Chondrocyte (in vitro differentiated cells): ENCODE measurements at regions not wholly inside any gene's neighbourhood (a gene's known extent, or its start where the extent isn't known, plus 50 kb on each side); places are given as distances from the start of the nearest gene placed in this dataset.

Source experiments
- DNase-seq: peaks from one replicate; pipeline ENCODE4 v3.0.0; 2021; ENCODE audit warnings: mixed read lengths, low spot score
- H3K27ac Mint-ChIP-seq: one replicate; pipeline ENCODE4 v1.8.0; 2021; ENCODE audit warnings: mild to moderate bottlenecking, moderate library complexity, mixed read lengths; ENCODE audit not compliant: unreplicated experiment
- H3K27me3 Mint-ChIP-seq: 2 replicates; pipeline ENCODE4 v1.8.0; 2021; ENCODE audit warnings: low read depth, mixed read lengths
- H3K36me3 Mint-ChIP-seq: 2 replicates; pipeline ENCODE4 v1.8.0; 2021; ENCODE audit warnings: low read depth, mixed read lengths
- H3K4me1 Mint-ChIP-seq: 2 replicates; pipeline ENCODE4 v1.8.0; 2021; ENCODE audit warnings: low read depth, mild to moderate bottlenecking, mixed read lengths
- H3K4me3 Mint-ChIP-seq: one replicate; pipeline ENCODE4 v1.8.0; 2021; ENCODE audit warnings: mild to moderate bottlenecking, moderate library complexity, mixed read lengths; ENCODE audit not compliant: unreplicated experiment
- H3K9me3 Mint-ChIP-seq: 2 replicates; pipeline ENCODE4 v1.8.0; 2021; ENCODE audit warnings: low read depth, mixed read lengths
- CTCF ChIP-seq: fragments of 200-600 bp; sonication (generic); IDR thresholded peaks from 2 replicates; pipeline ENCODE4 v1.5.0; 2021; ENCODE audit warnings: antibody characterized with exemption, mild to moderate bottlenecking, moderate library complexity

GRCh38 chr9:105950894-105951293 is 256.6 kb downstream of the TMEM38B start:
- Mint-ChIP-seq H3K36me3 (peaks cover 24% of the 10 kb centered on the region), H3K9me3 (peaks cover 36% of the 10 kb centered on the region), H3K4me3 (no peak overlapping the region), H3K27me3 (no peaks in the 10 kb centered on the region), H3K4me1 (no peaks in the 10 kb centered on the region), H3K27ac (no peak overlapping the region)
- DNase-seq, result peak; percentile 24
- TF ChIP-seq CTCF, result no peak

- Mint-ChIP-seq H3K36me3 (no peaks in the 10 kb centered on the region), H3K4me3 (no peak overlapping the region), H3K27me3 (no peaks in the 10 kb centered on the region), H3K27ac (no peak overlapping the region), H3K4me1 (peaks cover 7% of the 10 kb centered on the region), H3K9me3 (peaks cover 4% of the 10 kb centered on the region)
- DNase-seq, result no peak
- no peak for TF ChIP-seq CTCF
Measured at GRCh38 chr9:105954517-105954916, 260.2 kb downstream of the TMEM38B start.

GRCh38 chr9:105957830-105958229 is 263.5 kb downstream of the TMEM38B start:
- TF ChIP-seq CTCF, result no peak
- Mint-ChIP-seq H3K9me3 (no peaks in the 10 kb centered on the region), H3K36me3 (no peaks in the 10 kb centered on the region), H3K4me3 (no peak overlapping the region), H3K4me1 (peaks cover 10% of the 10 kb centered on the region), H3K27ac (no peak overlapping the region), H3K27me3 (no peaks in the 10 kb centered on the region)
- DNase-seq, result no peak

GRCh38 chr9:105958587-105958986 is 264.2 kb downstream of the TMEM38B start:
- Mint-ChIP-seq H3K36me3 (no peaks in the 10 kb centered on the region), H3K4me3 (no peak overlapping the region), H3K27me3 (no peaks in the 10 kb centered on the region), H3K9me3 (no peaks in the 10 kb centered on the region), H3K4me1 (peaks cover 10% of the 10 kb centered on the region), H3K27ac (no peak overlapping the region)
- TF ChIP-seq CTCF, result peak; percentile 33
- DNase-seq, result no peak

- Mint-ChIP-seq H3K27ac (no peak overlapping the region), H3K4me3 (no peak overlapping the region), H3K4me1 (peaks cover 10% of the 10 kb centered on the region), H3K27me3 (no peaks in the 10 kb centered on the region), H3K9me3 (no peaks in the 10 kb centered on the region), H3K36me3 (no peaks in the 10 kb centered on the region)
- no peak for DNase-seq
- TF ChIP-seq CTCF, result no peak
Measured at GRCh38 chr9:105959531-105959930, 265.2 kb downstream of the TMEM38B start.
